ENCODE measurements at regions not wholly inside any gene's neighbourhood (a gene's known extent, or its start where the extent isn't known, plus 50 kb on each side); places are given as distances from the start of the nearest gene placed in this dataset.
A peak's percentile ranks its signal among the peaks of the same experiment; 100 is the strongest.

DNA sequence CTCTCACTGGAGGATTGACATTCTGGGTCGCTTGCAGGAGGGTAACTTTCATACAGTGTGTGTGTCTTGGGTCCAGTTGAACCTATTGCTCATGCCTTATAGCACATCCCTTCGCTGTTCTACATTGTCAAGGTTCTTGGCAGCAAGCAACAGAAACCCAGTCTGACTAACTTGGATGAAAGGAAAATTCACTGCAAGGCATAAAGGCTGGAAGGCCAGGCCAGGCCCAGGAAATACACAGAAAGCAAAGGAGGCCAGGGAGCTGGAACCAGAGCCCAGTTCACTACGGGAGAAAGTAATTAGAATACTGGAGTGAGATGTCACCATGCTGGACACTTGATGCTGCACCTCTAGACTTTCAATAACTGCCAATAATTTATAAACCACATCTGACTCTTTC is 353.8 kb upstream of the GATB start:
- Histone ChIP-seq H4K91ac (ENCODE audit: insufficient read length, low read depth, low read length) (no peak overlapping the region), H3K4me1 (ENCODE audit: insufficient read depth, low read length) (no peaks in the 10 kb centered on the region), H3K4ac (ENCODE audit: low read depth, low read length) (no peak overlapping the region), H3K18ac (ENCODE audit: insufficient read length, low read depth, low read length) (no peak overlapping the region), H2BK120ac (ENCODE audit: low read depth, low read length, poor library complexity, severe bottlenecking) (no peak overlapping the region), H4K5ac (ENCODE audit: insufficient read length, low read depth, low read length) (no peak overlapping the region), H3K14ac (ENCODE audit: insufficient read depth, low read length) (no peak overlapping the region), H2BK15ac (ENCODE audit: low read depth, low read length) (no peak overlapping the region), H2AK5ac (ENCODE audit: insufficient read length, low read length) (no peak overlapping the region), H3K4me2 (ENCODE audit: insufficient read depth, insufficient read length, low read length) (no peak overlapping the region), H2BK5ac (ENCODE audit: insufficient read length, low read length) (no peak overlapping the region), H2BK20ac (ENCODE audit: low read depth, low read length, poor library complexity, severe bottlenecking) (no peak overlapping the region), H4K8ac (replicated peaks; ENCODE audit: insufficient read length, low read depth, low read length) (no peak overlapping the region), H3K23ac (ENCODE audit: insufficient read length, low read depth, low read length) (no peak overlapping the region), H3K79me2 (ENCODE audit: insufficient read depth, low read length) (no peaks in the 10 kb centered on the region), H4K20me1 (ENCODE audit: control insufficient read depth, insufficient read depth, insufficient read length) (no peaks in the 10 kb centered on the region), H3K9me3 (ENCODE audit: control insufficient read depth, low read depth, low read length) (no peaks in the 10 kb centered on the region), H3T11ph (ENCODE audit: low read length) (no peak overlapping the region), H3K79me1 (ENCODE audit: insufficient read depth, low read depth, low read length, poor library complexity, severe bottlenecking) (no peaks in the 10 kb centered on the region), H2BK12ac (ENCODE audit: insufficient read length, low read depth, low read length) (no peak overlapping the region), H3K23me2 (ENCODE audit: insufficient read length, low read depth, low read length, poor library complexity, severe bottlenecking) (no peaks in the 10 kb centered on the region), H2AFZ (ENCODE audit: low read length) (no peak overlapping the region), H3K56ac (ENCODE audit: insufficient read length, low read depth, low read length) (no peak overlapping the region), H3K9ac (ENCODE audit: extremely low read depth, insufficient read length, low read length) (no peak overlapping the region), H3K27me3 (ENCODE audit: insufficient read depth, low read length) (no peaks in the 10 kb centered on the region), H3K27ac (ENCODE audit: insufficient read length, low read depth, low read length) (no peak overlapping the region)
- no peaks in the 10 kb centered on the region for H3K36me3 Mint-ChIP-seq (ENCODE audit: insufficient read depth in 1 of 3, low read depth in 3 of 3)
- TF ChIP-seq CTCF (conservative IDR thresholded peaks at IDR 0.05) = no peak
- H3K9me3 Mint-ChIP-seq = no peaks in the 10 kb centered on the region
- H3K27ac Mint-ChIP-seq = peak overlapping the region in 1 of 3 experiments; percentile 33; a peak in 1 of 7 replicates
- peaks cover 6 to 12% of the 10 kb centered on the region in 2 experiments; a peak in 3 of 4 replicates for H3K4me1 Mint-ChIP-seq
- DNase-seq = no peak
- H3K4me3 Mint-ChIP-seq = no peak overlapping the region
- H3K27me3 Mint-ChIP-seq (ENCODE audit: low read depth) = peaks cover 28% of the 10 kb centered on the region
- WGBS (ENCODE audit: extremely low coverage, insufficient read length, low lambda C conversion rate) = no CpG with 5 or more reads among the region's 3 CpGs
